ENCODE measurements at regions not wholly inside any gene's neighbourhood (a gene's known extent, or its start where the extent isn't known, plus 50 kb on each side); places are given as distances from the start of the nearest gene placed in this dataset.

DNA sequence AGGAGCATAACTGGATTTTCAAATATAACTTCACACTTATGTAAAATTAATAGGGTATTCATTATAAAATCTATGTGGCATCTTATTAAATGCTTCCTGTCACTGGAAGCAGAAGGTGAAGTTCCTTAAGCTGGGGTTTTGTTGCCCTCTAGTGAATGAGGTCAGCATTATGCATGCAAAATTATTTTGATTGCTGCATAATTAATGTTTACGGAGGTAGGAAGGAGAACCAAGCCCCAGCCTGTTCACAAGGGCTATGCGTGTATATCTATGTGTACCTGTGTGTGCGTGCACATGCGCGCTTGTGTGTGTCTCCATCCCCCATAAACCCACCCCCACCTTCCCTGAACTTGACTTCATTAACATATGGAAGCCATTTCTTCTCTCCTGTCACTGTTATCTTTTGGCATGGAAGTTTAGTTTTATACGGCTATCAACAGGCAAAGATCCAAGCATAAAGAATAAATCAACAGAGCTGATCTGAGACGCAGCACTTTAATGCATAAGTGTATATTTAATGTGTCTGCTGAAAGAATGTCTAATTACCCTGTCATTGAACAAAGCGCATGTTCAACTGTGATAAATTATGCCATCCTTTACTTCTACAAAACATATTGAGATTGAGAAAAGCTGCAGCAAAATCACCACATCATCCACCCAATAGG, 90.2 kb upstream of the CDH4 start:
- TF ChIP-seq CTCF (IDR thresholded peaks at IDR 0.05), result no peak
- intact Hi-C loops (cut with DNase I), result no loop called here
- Histone ChIP-seq H3K4me1 (no peaks in the 10 kb centered on the region), H3K27ac (no peak overlapping the region), H3K9me3 (no peaks in the 10 kb centered on the region), H3K27me3 (no peaks in the 10 kb centered on the region), H3K36me3 (no peaks in the 10 kb centered on the region), H3K4me3 (no peak overlapping the region)
- no peak for DNase-seq (ENCODE audit: low spot score in 2 of 2)

DNA sequence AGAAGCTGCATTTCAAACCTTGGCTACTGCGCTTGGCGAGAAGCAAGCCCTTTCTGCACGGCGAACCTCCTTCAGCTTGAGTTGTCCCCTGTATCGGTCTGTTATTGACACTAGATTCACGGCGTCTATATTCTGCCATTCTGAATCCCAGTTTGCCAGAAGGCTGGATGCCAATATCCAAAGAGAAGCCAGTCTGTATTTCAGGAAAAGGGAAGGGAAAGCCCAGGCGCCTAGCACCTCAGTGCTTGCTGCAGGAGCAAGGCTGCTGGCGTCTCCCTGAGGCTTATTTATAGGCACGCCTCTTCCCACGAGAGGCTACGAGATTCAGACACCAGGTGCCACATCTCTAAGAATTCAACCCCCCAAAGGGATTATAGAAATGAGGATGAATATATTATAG, 89.6 kb upstream of the CDH4 start:
- Histone ChIP-seq H3K4me1 (no peaks in the 10 kb centered on the region), H3K27me3 (no peaks in the 10 kb centered on the region), H3K36me3 (no peaks in the 10 kb centered on the region), H3K4me3 (no peak overlapping the region), H3K27ac (no peak overlapping the region), H3K9me3 (no peaks in the 10 kb centered on the region)
- TF ChIP-seq CTCF (IDR thresholded peaks at IDR 0.05), result no peak
- no peak for DNase-seq (ENCODE audit: low spot score in 2 of 2)
- intact Hi-C loops (cut with DNase I), result no loop called here

- H3K9me3 ChIP-seq, result no peaks in the 10 kb centered on the region
- no peak for DNase-seq (ENCODE audit: low spot score in 2 of 2)
- TF ChIP-seq CTCF (IDR thresholded peaks at IDR 0.05), result no peak
- intact Hi-C loops (cut with DNase I), result no loop called here
- no peak overlapping the region for H3K27ac ChIP-seq
- H3K4me1 ChIP-seq, result no peaks in the 10 kb centered on the region
- no peak overlapping the region for H3K4me3 ChIP-seq
- no peaks in the 10 kb centered on the region for H3K36me3 ChIP-seq
- no peaks in the 10 kb centered on the region for H3K27me3 ChIP-seq
These were observed 89.0 kb upstream of the CDH4 start for GRCh38 chr20:61163031-61163430.

GRCh38 chr20:61166324-61166723, 85.7 kb upstream of the CDH4 start:
- H3K27me3 ChIP-seq, result no peaks in the 10 kb centered on the region
- no peaks in the 10 kb centered on the region for H3K36me3 ChIP-seq
- H3K4me3 ChIP-seq, result no peak overlapping the region
- H3K27ac ChIP-seq, result no peak overlapping the region
- no peaks in the 10 kb centered on the region for H3K4me1 ChIP-seq
- H3K9me3 ChIP-seq, result no peaks in the 10 kb centered on the region
- intact Hi-C loops (cut with DNase I), result no loop called here
- TF ChIP-seq CTCF (IDR thresholded peaks at IDR 0.05), result no peak
- no peak for DNase-seq (ENCODE audit: low spot score in 2 of 2)

DNA sequence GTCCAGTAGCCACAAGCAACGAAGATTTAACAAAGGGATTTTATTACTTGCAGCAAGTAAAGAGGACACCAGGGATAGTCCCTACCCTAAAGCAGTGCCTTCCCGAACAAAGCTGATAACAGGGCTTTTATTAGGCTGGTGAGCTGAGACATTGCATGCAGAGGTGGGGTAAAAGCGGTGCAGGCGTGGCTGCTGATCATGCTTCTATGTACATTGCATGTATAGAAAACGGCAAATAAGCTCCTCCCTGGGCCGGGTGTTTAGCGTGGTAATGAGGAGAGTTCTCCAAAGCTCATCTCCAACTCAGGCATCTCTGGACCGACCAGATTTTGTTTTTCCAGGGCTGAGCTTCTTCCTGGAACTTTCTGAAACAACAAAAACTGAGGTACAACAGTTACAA, 83.5 kb upstream of the CDH4 start:
- no peaks in the 10 kb centered on the region for H3K9me3 ChIP-seq
- no peaks in the 10 kb centered on the region for H3K27me3 ChIP-seq
- intact Hi-C loops (cut with DNase I), result no loop called here
- DNase-seq (ENCODE audit: low spot score in 2 of 2), result no peak
- TF ChIP-seq CTCF (IDR thresholded peaks at IDR 0.05), result no peak
- no peaks in the 10 kb centered on the region for H3K4me1 ChIP-seq
- no peak overlapping the region for H3K4me3 ChIP-seq
- no peaks in the 10 kb centered on the region for H3K36me3 ChIP-seq
- H3K27ac ChIP-seq, result no peak overlapping the region

DNA sequence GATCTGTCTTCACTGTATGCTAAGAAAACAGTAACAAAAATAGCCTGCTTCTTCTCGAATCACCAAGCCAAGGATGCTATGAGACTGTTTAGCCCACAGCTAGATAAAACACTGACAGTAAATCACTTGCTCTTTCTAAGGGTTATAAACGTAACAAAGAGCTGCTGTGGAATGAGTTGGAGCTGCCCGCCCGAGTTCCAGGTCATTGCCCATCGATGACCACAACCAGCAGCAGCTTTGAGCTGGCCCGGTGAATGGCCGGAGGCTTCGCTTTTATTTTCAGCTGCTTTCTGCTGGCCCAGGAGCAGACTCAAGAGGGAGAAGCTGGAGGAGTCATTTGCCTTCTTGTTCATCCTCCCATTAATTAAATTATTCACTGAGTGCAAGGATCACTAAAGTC, 82.2 kb upstream of the CDH4 start:
- H3K27me3 ChIP-seq, result no peaks in the 10 kb centered on the region
- H3K36me3 ChIP-seq, result no peaks in the 10 kb centered on the region
- intact Hi-C loops (cut with DNase I), result no loop called here
- TF ChIP-seq CTCF (IDR thresholded peaks at IDR 0.05), result no peak
- no peak for DNase-seq (ENCODE audit: low spot score in 2 of 2)
- H3K4me3 ChIP-seq, result no peak overlapping the region
- no peaks in the 10 kb centered on the region for H3K4me1 ChIP-seq
- no peak overlapping the region for H3K27ac ChIP-seq
- no peaks in the 10 kb centered on the region for H3K9me3 ChIP-seq

Data from ascending aorta (tissue), 2 donors.